H9 (cell line): ENCODE measurements at regions not wholly inside any gene's neighbourhood (a gene's known extent, or its start where the extent isn't known, plus 50 kb on each side); places are given as distances from the start of the nearest gene placed in this dataset.

Experiments used
- DNase-seq: peaks from one replicate; pipeline ENCODE4 v3.0.0-alpha.2; 2017
- H2AFZ ChIP-seq: one replicate; pipeline ENCODE4 v1.6.1; 2013; ENCODE audit warnings: mild to moderate bottlenecking, low read length, control low read depth, moderate library complexity
- H2AK5ac ChIP-seq: 2 replicates; pipeline ENCODE4 v1.6.1; 2013; ENCODE audit warnings: low read length, control low read depth, mixed read lengths; ENCODE audit not compliant: insufficient read length
- H2BK120ac ChIP-seq: one replicate; pipeline ENCODE4 v1.6.1; 2013; ENCODE audit warnings: low read depth, mild to moderate bottlenecking, low read length, control low read depth, inconsistent platforms; ENCODE audit not compliant: poor library complexity, severe bottlenecking
- H2BK12ac ChIP-seq: 2 replicates; pipeline ENCODE4 v1.6.1; 2013; ENCODE audit warnings: low read length, control low read depth, mixed read lengths, low read depth; ENCODE audit not compliant: insufficient read length
- H2BK15ac ChIP-seq: 2 replicates; pipeline ENCODE4 v1.6.1; 2013; ENCODE audit warnings: low read depth, low read length, control low read depth
- H2BK20ac ChIP-seq: one replicate; pipeline ENCODE4 v1.6.1; 2013; ENCODE audit warnings: low read depth, mild to moderate bottlenecking, low read length, control low read depth, inconsistent platforms; ENCODE audit not compliant: poor library complexity, severe bottlenecking
- H2BK5ac ChIP-seq: 2 replicates; pipeline ENCODE4 v1.6.1; 2013; ENCODE audit warnings: low read length, control low read depth, mixed read lengths; ENCODE audit not compliant: insufficient read length
- H3K14ac ChIP-seq: 2 replicates; pipeline ENCODE4 v1.6.1; 2013; ENCODE audit warnings: low read length, control low read depth; ENCODE audit not compliant: insufficient read depth
- H3K18ac ChIP-seq: 2 replicates; pipeline ENCODE4 v1.6.1; 2013; ENCODE audit warnings: low read depth, mild to moderate bottlenecking, mixed read lengths, low read length, control low read depth; ENCODE audit not compliant: insufficient read length
- H3K23ac ChIP-seq: 2 replicates; pipeline ENCODE4 v1.6.1; 2013; ENCODE audit warnings: low read length, control low read depth, mixed read lengths, low read depth; ENCODE audit not compliant: insufficient read length
- H3K23me2 ChIP-seq: 2 replicates; pipeline ENCODE4 v1.6.1; 2013; ENCODE audit warnings: low read depth, mild to moderate bottlenecking, mixed read lengths, low read length, control low read depth; ENCODE audit not compliant: insufficient read length, poor library complexity, severe bottlenecking
- H3K27ac ChIP-seq: 2 replicates; pipeline ENCODE4 v1.5.1; 2013; ENCODE audit warnings: low read length, control low read depth, mixed read lengths, low read depth; ENCODE audit not compliant: insufficient read length
- H3K27me3 ChIP-seq: 2 replicates; pipeline ENCODE4 v1.6.1; 2013; ENCODE audit warnings: low read length, control low read depth, inconsistent platforms; ENCODE audit not compliant: insufficient read depth
- H3K4ac ChIP-seq: 2 replicates; pipeline ENCODE4 v1.6.1; 2013; ENCODE audit warnings: low read depth, mild to moderate bottlenecking, control low read depth, inconsistent platforms, low read length, moderate library complexity
- H3K4me1 ChIP-seq: 2 replicates; pipeline ENCODE4 v1.6.1; 2013; ENCODE audit warnings: low read length, control low read depth, inconsistent platforms; ENCODE audit not compliant: insufficient read depth
- H3K4me2 ChIP-seq: 2 replicates; pipeline ENCODE4 v1.6.1; 2013; ENCODE audit warnings: low read length, control low read depth, mixed read lengths; ENCODE audit not compliant: insufficient read length, insufficient read depth
- H3K56ac ChIP-seq: 2 replicates; pipeline ENCODE4 v1.6.1; 2013; ENCODE audit warnings: low read depth, mild to moderate bottlenecking, mixed read lengths, low read length, control low read depth; ENCODE audit not compliant: insufficient read length
- H3K79me1 ChIP-seq: 2 replicates; pipeline ENCODE4 v1.6.1; 2013; ENCODE audit warnings: low read depth, mild to moderate bottlenecking, moderate library complexity, low read length, control low read depth, inconsistent platforms; ENCODE audit not compliant: insufficient read depth, poor library complexity, severe bottlenecking
- H3K79me2 ChIP-seq: 2 replicates; pipeline ENCODE4 v1.6.1; 2013; ENCODE audit warnings: low read length, control low read depth, inconsistent platforms; ENCODE audit not compliant: insufficient read depth
- H3K9ac ChIP-seq: 2 replicates; pipeline ENCODE4 v1.6.1; 2013; ENCODE audit warnings: low read length, control low read depth, mixed read lengths; ENCODE audit not compliant: insufficient read length; ENCODE audit errors: extremely low read depth
- H3K9me3 ChIP-seq: one replicate; pipeline ENCODE4 v1.6.1; 2013; ENCODE audit warnings: low read depth, low read length, inconsistent platforms; ENCODE audit not compliant: control insufficient read depth
- H3T11ph ChIP-seq: one replicate; pipeline ENCODE4 v1.6.1; 2013; ENCODE audit warnings: mild to moderate bottlenecking, low read length, control low read depth, inconsistent platforms
- H4K20me1 ChIP-seq: one replicate; pipeline ENCODE4 v1.6.1; 2013; ENCODE audit not compliant: control insufficient read depth, insufficient read length, insufficient read depth
- H4K5ac ChIP-seq: 2 replicates; pipeline ENCODE4 v1.6.1; 2013; ENCODE audit warnings: low read depth, mild to moderate bottlenecking, mixed read lengths, low read length, control low read depth; ENCODE audit not compliant: insufficient read length
- H4K8ac ChIP-seq: replicated peaks from 2 replicates; pipeline ENCODE4 v1.6.1; 2013; ENCODE audit warnings: low read length, control low read depth, mixed read lengths, low read depth; ENCODE audit not compliant: insufficient read length
- H4K91ac ChIP-seq: 2 replicates; pipeline ENCODE4 v1.6.1; 2013; ENCODE audit warnings: low read depth, mild to moderate bottlenecking, moderate library complexity, mixed read lengths, low read length, control low read depth; ENCODE audit not compliant: insufficient read length
- H3K27ac Mint-ChIP-seq, 3 experiments: 2 replicates in 2 of 3; 3 replicates in 1 of 3; pipeline ENCODE4 v1.8.0; 2020 to 2021; ENCODE audit warnings: mixed read lengths in 3 of 3, mild to moderate bottlenecking in 1 of 3, moderate library complexity in 1 of 3
- H3K27me3 Mint-ChIP-seq: 2 replicates; pipeline ENCODE4 v1.8.0; 2021; ENCODE audit warnings: low read depth, mild to moderate bottlenecking, moderate library complexity, mixed read lengths
- H3K36me3 Mint-ChIP-seq, 3 experiments: 2 replicates in 2 of 3; 3 replicates in 1 of 3; pipeline ENCODE4 v1.8.0; 2020 to 2021; ENCODE audit warnings: low read depth in 3 of 3, mixed read lengths in 3 of 3; ENCODE audit not compliant: insufficient read depth in 1 of 3
- H3K4me1 Mint-ChIP-seq, 2 experiments: 2 replicates each; pipeline ENCODE4 v1.8.0; 2020; ENCODE audit warnings: mixed read lengths in 2 of 2
- H3K4me3 Mint-ChIP-seq, 2 experiments: 2 replicates in 1 of 2; 3 replicates in 1 of 2; pipeline ENCODE4 v1.8.0; 2020 to 2021; ENCODE audit warnings: mild to moderate bottlenecking in 2 of 2, mixed read lengths in 2 of 2, moderate library complexity in 1 of 2
- H3K9me3 Mint-ChIP-seq, 2 experiments: 2 replicates in 1 of 2; 3 replicates in 1 of 2; pipeline ENCODE4 v1.8.0; 2020; ENCODE audit warnings: mild to moderate bottlenecking in 2 of 2, mixed read lengths in 2 of 2, moderate library complexity in 1 of 2
- CTCF ChIP-seq: fragments of 200-600 bp; sonication (generic); conservative IDR thresholded peaks from 3 replicates; pipeline ENCODE4 v1.8.0; 2021; ENCODE audit warnings: antibody characterized with exemption, mild to moderate bottlenecking
- WGBS: extraction: QIAGEN DNeasy Blood & Tissue Kit; methylation state at CpG from one replicate; pipeline ENCODE4 v1.1.7; 2013; ENCODE audit warnings: missing lambda C conversion rate, low lambda C conversion rate, mixed read lengths; ENCODE audit not compliant: insufficient read length; ENCODE audit errors: extremely low coverage; 5-methylcytosine and 5-hydroxymethylcytosine counted together

- Histone ChIP-seq H2BK12ac (no peak overlapping the region), H3K23me2 (no peaks in the 10 kb centered on the region), H3K4me2 (no peak overlapping the region), H2BK15ac (no peak overlapping the region), H3K18ac (no peak overlapping the region), H3K27me3 (no peaks in the 10 kb centered on the region), H3K9me3 (no peaks in the 10 kb centered on the region), H3K9ac (no peak overlapping the region), H3K4ac (no peak overlapping the region), H3T11ph (no peak overlapping the region), H2AK5ac (no peak overlapping the region), H3K23ac (no peak overlapping the region), H2BK5ac (no peak overlapping the region), H2AFZ (no peak overlapping the region), H4K91ac (no peak overlapping the region), H3K14ac (no peak overlapping the region), H2BK120ac (no peak overlapping the region), H3K56ac (no peak overlapping the region), H4K8ac (no peak overlapping the region), H3K27ac (no peak overlapping the region), H4K5ac (no peak overlapping the region), H3K79me1 (no peaks in the 10 kb centered on the region), H2BK20ac (no peak overlapping the region), H3K4me1 (no peaks in the 10 kb centered on the region), H4K20me1 (no peaks in the 10 kb centered on the region), H3K79me2 (no peaks in the 10 kb centered on the region)
- Mint-ChIP-seq H3K4me1 (peaks cover 0 to 3% of the 10 kb centered on the region in 2 experiments; a peak in 1 of 4 replicates), H3K9me3 (peaks cover 0 to 3% of the 10 kb centered on the region in 2 experiments; a peak in 2 of 5 replicates), H3K4me3 (no peak overlapping the region), H3K27me3 (no peaks in the 10 kb centered on the region), H3K36me3 (peaks cover 0 to 4% (median 0%) of the 10 kb centered on the region in 3 experiments; a peak in 4 of 7 replicates), H3K27ac (no peak overlapping the region)
- no peak for DNase-seq
- TF ChIP-seq CTCF, result no peak
- WGBS, result no CpG with 5 or more reads among the region's 2 CpGs
These were observed 61.7 kb downstream of the KCNJ2 start for GRCh38 chr17:70230850-70231640.
